CD4-positive, alpha-beta memory T cell (primary cell): ENCODE measurements at regions not wholly inside any gene's neighbourhood (a gene's known extent, or its start where the extent isn't known, plus 50 kb on each side); places are given as distances from the start of the nearest gene placed in this dataset.

Experiments
- CTCF ChIA-PET: fragments of 350-600 bp; sonication (Branson Sonifier 250); formaldehyde crosslinking; loops from one replicate; lab custom pipeline; 2021; ENCODE audit warnings: inconsistent platforms; ENCODE audit not compliant: partially characterized antibody; lab: Charles Lee
- POLR2A ChIA-PET: fragments of 350-600 bp; sonication (Branson Sonifier 250); formaldehyde crosslinking; loops from one replicate; lab custom pipeline; 2021; ENCODE audit not compliant: partially characterized antibody; lab: Charles Lee
- DNase-seq, 5 donors: peaks; one replicate each; pipeline versions ENCODE4 v3.0.0 to v3.0.0-alpha.2; 2020 to 2022; ENCODE audit warnings: mixed read lengths in 1 of 5
- H3K27ac ChIP-seq: one replicate; pipeline ENCODE4 v1.7.0; 2013; ENCODE audit warnings: low read depth, low read length
- H3K27me3 ChIP-seq: 2 replicates; pipeline ENCODE4 v1.7.0; 2013; ENCODE audit warnings: mild to moderate bottlenecking, low read length, moderate library complexity; ENCODE audit not compliant: insufficient read depth
- H3K36me3 ChIP-seq: 2 replicates; pipeline ENCODE4 v1.7.0; 2013; ENCODE audit warnings: mild to moderate bottlenecking, low read length, moderate library complexity; ENCODE audit not compliant: insufficient read depth
- H3K4me1 ChIP-seq: 2 replicates; pipeline ENCODE4 v1.7.0; 2013; ENCODE audit warnings: mild to moderate bottlenecking, low read length, moderate library complexity; ENCODE audit not compliant: insufficient read depth
- H3K4me3 ChIP-seq, 2 donors: one replicate each; pipeline ENCODE4 v1.7.0; 2013; ENCODE audit warnings: low read length in 2 of 2, mild to moderate bottlenecking in 1 of 2
- H3K9me3 ChIP-seq, 2 donors: one replicate each; pipeline ENCODE4 v1.7.0; 2013; ENCODE audit warnings: low read length in 2 of 2, control low read depth in 1 of 2; ENCODE audit not compliant: control insufficient read depth in 1 of 2
- H3K27ac Mint-ChIP-seq, 7 donors: one replicate each; pipeline ENCODE4 v1.8.0; 2020 to 2021; ENCODE audit warnings: mixed read lengths in 7 of 7, mild to moderate bottlenecking in 6 of 7, inconsistent platforms in 3 of 7, moderate library complexity in 3 of 7
- H3K27me3 Mint-ChIP-seq, 2 donors: one replicate each; pipeline ENCODE4 v1.8.0; 2020 to 2021; ENCODE audit warnings: mixed read lengths in 2 of 2
- H3K36me3 Mint-ChIP-seq, 2 donors: one replicate each; pipeline ENCODE4 v1.8.0; 2020 to 2021; ENCODE audit warnings: mixed read lengths in 2 of 2, inconsistent platforms in 1 of 2, mild to moderate bottlenecking in 1 of 2
- H3K4me1 Mint-ChIP-seq, 4 donors: one replicate each; pipeline ENCODE4 v1.8.0; 2020 to 2021; ENCODE audit warnings: mixed read lengths in 4 of 4, mild to moderate bottlenecking in 1 of 4
- H3K4me3 Mint-ChIP-seq, 8 donors: one replicate each; pipeline ENCODE4 v1.8.0; 2020 to 2021; ENCODE audit warnings: mixed read lengths in 8 of 8, mild to moderate bottlenecking in 7 of 8, moderate library complexity in 6 of 8, inconsistent platforms in 3 of 8
- H3K9me3 Mint-ChIP-seq, 8 donors: one replicate each; pipeline ENCODE4 v1.8.0; 2020 to 2021; ENCODE audit warnings: mixed read lengths in 8 of 8, mild to moderate bottlenecking in 5 of 8, inconsistent platforms in 3 of 8, moderate library complexity in 1 of 8
- intact Hi-C: fragments of 100-400 bp; cut with micrococcal nuclease; formaldehyde crosslinking; loops from one replicate; pipeline ENCODE4 v1.15.1; 2023

DNA sequence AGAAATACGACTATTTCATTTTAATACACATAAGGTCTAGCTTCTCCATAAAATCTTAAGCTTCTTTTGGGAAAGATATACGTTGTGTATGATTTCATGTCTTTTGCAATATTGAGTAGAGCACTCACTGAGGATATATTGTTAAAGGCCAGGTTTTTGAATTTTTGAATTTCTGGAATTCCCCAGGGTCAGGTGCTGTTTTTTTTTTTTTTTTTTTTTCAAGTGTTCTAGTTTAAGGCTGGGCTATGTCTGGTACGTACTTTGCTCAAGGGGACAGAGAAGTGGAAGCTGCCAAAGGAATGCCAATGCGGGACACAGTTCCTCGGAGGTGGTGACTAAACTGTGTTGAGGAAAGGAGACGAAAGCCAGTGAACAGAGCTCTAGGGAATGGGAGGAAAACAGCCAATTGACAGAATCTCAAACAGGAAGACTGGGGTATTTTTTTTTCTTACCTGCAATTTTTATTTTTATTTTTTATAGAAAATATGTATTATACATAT is 510.5 kb upstream of the CBLB start:
- Mint-ChIP-seq H3K4me3 (no peak overlapping the region), H3K4me1 (no peaks in the 10 kb centered on the region), H3K27me3 (no peaks in the 10 kb centered on the region), H3K9me3 (no peaks in the 10 kb centered on the region), H3K27ac (no peak overlapping the region), H3K36me3 (no peaks in the 10 kb centered on the region)
- Histone ChIP-seq H3K27me3 (no peaks in the 10 kb centered on the region), H3K27ac (no peak overlapping the region), H3K4me1 (no peaks in the 10 kb centered on the region), H3K4me3 (no peak overlapping the region), H3K36me3 (no peaks in the 10 kb centered on the region), H3K9me3 (no peaks in the 10 kb centered on the region)
- ChIA-PET POLR2A (interaction anchor here (0.6 kb wide), 1 partner anchor 137 kb away, joined by 4 read pairs; no protein-coding TSS in a partner anchor), CTCF (interaction anchor here (0.7 kb wide), 1 partner anchor 10 kb away, joined by 3 read pairs; no protein-coding TSS in a partner anchor)
- no peak for DNase-seq
- intact Hi-C loops, result no loop called here

DNA sequence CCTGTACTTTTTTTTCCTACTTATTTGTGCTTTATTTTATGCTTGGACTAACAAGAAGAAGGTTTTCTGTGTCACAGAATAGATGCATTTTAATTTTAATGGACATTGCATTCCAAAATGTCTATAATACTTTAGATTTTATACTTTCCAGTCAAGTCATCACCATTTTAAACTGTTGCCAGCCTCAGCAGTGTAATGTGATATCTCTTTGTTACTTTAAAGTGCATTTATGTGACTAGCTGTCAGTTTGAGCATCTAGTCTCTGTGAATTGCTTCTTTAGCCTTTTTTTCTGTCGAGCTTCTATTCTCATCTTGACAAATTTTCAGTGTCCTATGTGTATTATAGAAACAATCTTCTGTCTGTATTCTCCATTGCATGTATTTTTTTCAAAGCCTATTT is 511.4 kb upstream of the CBLB start:
- Histone ChIP-seq H3K27me3 (no peaks in the 10 kb centered on the region), H3K9me3 (no peaks in the 10 kb centered on the region), H3K36me3 (no peaks in the 10 kb centered on the region), H3K4me3 (no peak overlapping the region), H3K27ac (no peak overlapping the region), H3K4me1 (no peaks in the 10 kb centered on the region)
- H3K9me3 Mint-ChIP-seq, result no peaks in the 10 kb centered on the region
- H3K4me1 Mint-ChIP-seq, result no peaks in the 10 kb centered on the region
- no peak for DNase-seq
- intact Hi-C loops, result no loop called here
- no peak overlapping the region for H3K27ac Mint-ChIP-seq
- H3K4me3 Mint-ChIP-seq, result no peak overlapping the region
- no peaks in the 10 kb centered on the region for H3K36me3 Mint-ChIP-seq
- POLR2A ChIA-PET, result no interaction called here
- no peaks in the 10 kb centered on the region for H3K27me3 Mint-ChIP-seq
- CTCF ChIA-PET, result interaction anchor here (0.7 kb wide), 1 partner anchor 9 kb away, joined by 3 read pairs; no protein-coding TSS in a partner anchor

DNA sequence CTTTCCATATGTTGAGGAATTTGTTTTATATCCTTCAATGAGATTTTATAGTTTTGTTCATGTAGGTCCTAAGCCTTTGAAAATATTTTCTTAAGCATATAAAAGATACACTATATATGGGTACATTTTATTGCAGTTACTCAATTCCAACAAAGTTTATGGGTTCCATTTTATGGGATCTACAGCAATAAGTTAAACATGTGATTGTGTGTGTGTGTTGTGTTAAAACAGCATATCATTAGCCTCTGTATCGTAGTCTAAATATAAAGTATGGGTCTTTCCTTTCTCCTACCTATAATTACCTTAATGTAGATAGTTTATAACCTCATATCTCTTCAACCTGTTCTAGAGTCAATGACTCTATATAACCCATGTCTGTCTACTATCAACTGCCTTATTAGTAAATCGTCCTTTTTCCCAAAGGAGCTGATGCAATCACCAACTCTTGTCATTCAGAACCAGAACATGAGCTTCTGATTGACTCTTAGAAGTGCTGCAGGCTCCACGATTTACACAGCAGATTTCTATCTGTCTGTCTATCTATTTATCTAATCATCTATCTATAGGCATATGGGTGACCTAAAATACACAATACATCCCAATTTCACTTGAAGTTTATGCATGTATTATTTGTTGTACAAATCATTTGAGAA is 512.6 kb upstream of the CBLB start:
- ChIA-PET POLR2A (interaction anchor here (1.2 kb wide), 1 partner anchor 12 kb away, joined by 3 read pairs; no protein-coding TSS in a partner anchor), CTCF (no interaction called here)
- no peak overlapping the region for H3K4me3 Mint-ChIP-seq
- Histone ChIP-seq H3K9me3 (no peaks in the 10 kb centered on the region), H3K36me3 (no peaks in the 10 kb centered on the region), H3K4me3 (no peak overlapping the region), H3K4me1 (no peaks in the 10 kb centered on the region), H3K27ac (no peak overlapping the region), H3K27me3 (no peaks in the 10 kb centered on the region)
- no peak for DNase-seq
- no peaks in the 10 kb centered on the region for H3K27me3 Mint-ChIP-seq
- peaks cover 0 to 3% (median 0%) of the 10 kb centered on the region in 8 donors for H3K9me3 Mint-ChIP-seq
- no peaks in the 10 kb centered on the region for H3K4me1 Mint-ChIP-seq
- intact Hi-C loops, result no loop called here
- H3K36me3 Mint-ChIP-seq, result no peaks in the 10 kb centered on the region
- H3K27ac Mint-ChIP-seq, result no peak overlapping the region

DNA sequence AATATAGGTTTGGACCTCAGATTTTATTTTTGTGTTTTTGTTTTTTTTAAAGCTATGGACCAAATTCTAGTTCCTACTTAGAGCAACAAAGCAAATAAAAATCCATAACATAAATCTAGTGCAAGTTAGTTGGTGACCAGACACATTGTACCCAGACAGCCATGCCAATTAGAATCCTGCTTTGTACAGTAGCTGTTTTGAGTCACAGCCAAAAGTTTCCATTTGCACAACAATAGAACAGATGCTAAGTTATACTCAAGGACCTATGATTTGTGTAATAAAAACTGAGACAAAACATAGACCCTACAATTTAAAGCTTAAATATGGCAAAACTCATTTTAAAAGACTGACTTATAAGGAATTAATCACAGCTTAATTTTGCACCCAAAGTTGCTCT is 513.1 kb upstream of the CBLB start:
- no peaks in the 10 kb centered on the region for H3K9me3 ChIP-seq
- no peaks in the 10 kb centered on the region for H3K36me3 ChIP-seq
- no peak overlapping the region for H3K27ac ChIP-seq
- H3K4me3 Mint-ChIP-seq, result no peak overlapping the region
- peaks cover 0 to 3% (median 0%) of the 10 kb centered on the region in 8 donors for H3K9me3 Mint-ChIP-seq
- DNase-seq, result no peak
- no peaks in the 10 kb centered on the region for H3K27me3 ChIP-seq
- no peak overlapping the region for H3K27ac Mint-ChIP-seq
- intact Hi-C loops, result no loop called here
- H3K4me1 ChIP-seq, result no peaks in the 10 kb centered on the region
- CTCF ChIA-PET, result interaction anchor here (0.6 kb wide), 1 partner anchor 8 kb away, joined by 3 read pairs; no protein-coding TSS in a partner anchor
- H3K27me3 Mint-ChIP-seq, result no peaks in the 10 kb centered on the region
- H3K4me1 Mint-ChIP-seq, result no peaks in the 10 kb centered on the region
- H3K4me3 ChIP-seq, result no peak overlapping the region
- POLR2A ChIA-PET, result interaction anchor here (1.2 kb wide), 1 partner anchor 13 kb away, joined by 3 read pairs; no protein-coding TSS in a partner anchor
- H3K36me3 Mint-ChIP-seq, result no peaks in the 10 kb centered on the region

DNA sequence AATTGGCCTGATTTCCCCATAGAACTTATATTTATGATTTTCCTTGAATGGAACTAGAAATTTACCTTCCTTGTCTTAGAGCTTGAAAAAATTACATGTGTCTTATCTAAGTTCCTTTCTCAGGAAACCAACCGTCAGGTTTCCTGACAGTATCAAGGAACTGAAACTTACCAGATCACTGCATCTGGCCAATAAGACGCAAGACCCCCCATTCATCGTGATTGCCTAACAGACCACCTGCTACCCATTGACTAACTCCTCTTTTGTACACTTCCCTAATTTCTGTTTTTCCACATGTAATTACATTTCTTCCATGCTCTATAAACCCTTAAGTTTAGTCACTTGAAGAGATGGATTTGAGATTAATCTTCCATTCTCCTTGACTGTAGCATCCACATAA is 517.2 kb upstream of the CBLB start:
- Histone ChIP-seq H3K4me3 (no peak overlapping the region), H3K27ac (no peak overlapping the region), H3K9me3 (no peaks in the 10 kb centered on the region), H3K27me3 (no peaks in the 10 kb centered on the region), H3K36me3 (no peaks in the 10 kb centered on the region), H3K4me1 (no peaks in the 10 kb centered on the region)
- Mint-ChIP-seq H3K27ac (no peak overlapping the region), H3K9me3 (peaks cover 0 to 3% (median 0%) of the 10 kb centered on the region in 8 donors), H3K27me3 (peaks cover 0 to 3% of the 10 kb centered on the region in 2 donors), H3K4me1 (peaks cover 0 to 4% (median 1%) of the 10 kb centered on the region in 4 donors), H3K4me3 (no peak overlapping the region), H3K36me3 (no peaks in the 10 kb centered on the region)
- intact Hi-C loops, result no loop called here
- no peak for DNase-seq
- ChIA-PET POLR2A (no interaction called here), CTCF (no interaction called here)

DNA sequence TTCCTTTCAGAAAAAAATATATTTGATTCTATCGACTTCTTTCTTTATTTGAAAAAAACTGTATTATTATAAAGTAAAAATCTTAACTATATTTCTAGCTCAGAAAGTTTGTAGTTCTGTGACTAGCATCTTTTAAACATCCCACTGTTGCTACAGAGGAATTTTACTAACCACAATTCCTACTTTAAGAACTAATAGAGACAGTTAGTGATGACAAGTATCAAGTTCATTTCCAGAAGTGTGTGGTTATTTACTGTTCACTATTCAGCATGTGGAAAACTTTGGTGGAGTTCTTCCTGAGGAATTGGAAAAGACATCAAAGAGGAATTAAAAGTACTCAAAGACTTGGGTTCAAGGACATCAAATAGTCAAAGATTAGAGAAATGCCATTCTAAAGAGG is 524.1 kb upstream of the CBLB start:
- no peaks in the 10 kb centered on the region for H3K27me3 ChIP-seq
- H3K4me1 ChIP-seq, result no peaks in the 10 kb centered on the region
- Mint-ChIP-seq H3K36me3 (no peaks in the 10 kb centered on the region), H3K27me3 (peaks cover 0 to 3% of the 10 kb centered on the region in 2 donors), H3K4me3 (no peak overlapping the region), H3K4me1 (peaks cover 0 to 4% (median 1%) of the 10 kb centered on the region in 4 donors), H3K27ac (no peak overlapping the region), H3K9me3 (no peaks in the 10 kb centered on the region)
- DNase-seq, result no peak
- H3K9me3 ChIP-seq, result no peaks in the 10 kb centered on the region
- intact Hi-C loops, result no loop called here
- no peaks in the 10 kb centered on the region for H3K36me3 ChIP-seq
- POLR2A ChIA-PET, result no interaction called here
- CTCF ChIA-PET, result no interaction called here
- no peak overlapping the region for H3K27ac ChIP-seq
- H3K4me3 ChIP-seq, result no peak overlapping the region

DNA sequence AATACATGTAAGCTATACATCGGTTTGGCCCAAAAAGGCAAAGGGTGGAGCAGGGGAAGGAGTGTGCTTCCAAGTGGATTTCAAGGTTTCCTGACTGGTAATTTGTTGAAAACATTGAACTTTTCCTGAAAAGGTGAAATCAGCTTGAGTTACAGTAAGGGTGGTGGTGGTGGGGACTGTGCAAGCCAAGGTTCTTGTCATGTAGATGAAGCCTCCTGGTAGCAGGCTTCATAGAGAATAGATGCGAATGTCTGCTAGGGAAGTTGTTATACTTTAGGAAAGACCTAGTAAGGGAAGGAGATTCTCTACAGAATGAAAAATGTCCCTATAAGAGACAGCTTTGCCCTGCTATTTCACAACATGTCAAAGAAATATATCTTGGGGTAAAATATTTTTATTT is 528.2 kb upstream of the CBLB start:
- Histone ChIP-seq H3K36me3 (no peaks in the 10 kb centered on the region), H3K4me1 (no peaks in the 10 kb centered on the region), H3K27me3 (no peaks in the 10 kb centered on the region), H3K27ac (no peak overlapping the region), H3K4me3 (no peak overlapping the region), H3K9me3 (no peaks in the 10 kb centered on the region)
- ChIA-PET POLR2A (no interaction called here), CTCF (no interaction called here)
- Mint-ChIP-seq H3K9me3 (no peaks in the 10 kb centered on the region), H3K4me1 (no peaks in the 10 kb centered on the region), H3K27me3 (no peaks in the 10 kb centered on the region), H3K4me3 (no peak overlapping the region), H3K27ac (no peak overlapping the region), H3K36me3 (no peaks in the 10 kb centered on the region)
- DNase-seq, result no peak
- intact Hi-C loops, result no loop called here
